ENCODE measurements at regions not wholly inside any gene's neighbourhood (a gene's known extent, or its start where the extent isn't known, plus 50 kb on each side); places are given as distances from the start of the nearest gene placed in this dataset.
A peak's percentile ranks its signal among the peaks of the same experiment; 100 is the strongest.
"Not testable (repeated sequence)": the region's sequence is repeated elsewhere in the genome, so short reads cannot be mapped to it uniquely, and the experiment has no call there.

- DNase-seq, result no peak
Measured at GRCh38 chr5:36482812-36483211, 123.6 kb upstream of the SLC1A3 start.

- no peak for DNase-seq
Measured at GRCh38 chr5:36489505-36489904, 116.9 kb upstream of the SLC1A3 start.

- no peak for DNase-seq
Measured at GRCh38 chr5:36491856-36492255, 114.5 kb upstream of the SLC1A3 start.

- DNase-seq, result no peak
Measured at GRCh38 chr5:36492984-36493654, 113.3 kb upstream of the SLC1A3 start.

- no peak for DNase-seq
Measured at GRCh38 chr5:36494028-36494427, 112.4 kb upstream of the SLC1A3 start.

- no peak for DNase-seq
Measured at GRCh38 chr5:36494841-36495601, 111.4 kb upstream of the SLC1A3 start.

- DNase-seq, result no peak
Measured at GRCh38 chr5:36495611-36496010, 110.8 kb upstream of the SLC1A3 start.

GRCh38 chr5:36496471-36496870, 109.9 kb upstream of the SLC1A3 start:
- no peak for DNase-seq

GRCh38 chr5:36502608-36503007, 103.8 kb upstream of the SLC1A3 start:
- no peak for DNase-seq

GRCh38 chr5:36505021-36505420, 101.4 kb upstream of the SLC1A3 start:
- no peak for DNase-seq

- peak; percentile 74 to 75 for DNase-seq
Measured at GRCh38 chr5:36507332-36507952, 99.0 kb upstream of the SLC1A3 start.

GRCh38 chr5:36508331-36508730, 98.1 kb upstream of the SLC1A3 start:
- not testable (repeated sequence) for DNase-seq

- not testable (repeated sequence) for DNase-seq
Measured at GRCh38 chr5:36513647-36514046, 92.8 kb upstream of the SLC1A3 start.

GRCh38 chr5:36519881-36520280, 86.5 kb upstream of the SLC1A3 start:
- no peak for DNase-seq

GRCh38 chr5:36521219-36521618, 85.2 kb upstream of the SLC1A3 start:
- no peak for DNase-seq

GRCh38 chr5:36521838-36522745, 84.3 kb upstream of the SLC1A3 start:
- no peak for DNase-seq

GRCh38 chr5:36522746-36523065, 83.7 kb upstream of the SLC1A3 start:
- DNase-seq, result no peak

- no peak for DNase-seq
Measured at GRCh38 chr5:36523450-36523849, 83.0 kb upstream of the SLC1A3 start.

GRCh38 chr5:36523926-36524325, 82.5 kb upstream of the SLC1A3 start:
- no peak for DNase-seq

- no peak for DNase-seq
Measured at GRCh38 chr5:36526537-36526936, 79.9 kb upstream of the SLC1A3 start.

GRCh38 chr5:36528588-36528987, 77.8 kb upstream of the SLC1A3 start:
- DNase-seq, result no peak

- no peak for DNase-seq
Measured at GRCh38 chr5:36529142-36529541, 77.3 kb upstream of the SLC1A3 start.

- DNase-seq, result no peak
Measured at GRCh38 chr5:36530215-36530614, 76.2 kb upstream of the SLC1A3 start.
